Muscle layer of duodenum (tissue), 2 donors: ENCODE measurements at regions not wholly inside any gene's neighbourhood (a gene's known extent, or its start where the extent isn't known, plus 50 kb on each side); places are given as distances from the start of the nearest gene placed in this dataset.

ENCODE experiments used
- H3K27ac ChIP-seq: one replicate; pipeline ENCODE4 v1.7.0; 2013; ENCODE audit warnings: mild to moderate bottlenecking, low read length
- H3K27me3 ChIP-seq: one replicate; pipeline ENCODE4 v1.7.0; 2013; ENCODE audit warnings: low read depth, mild to moderate bottlenecking, control low read depth, low read length
- H3K36me3 ChIP-seq, 2 donors: one replicate each; pipeline ENCODE4 v1.7.0; 2013; ENCODE audit warnings: low read length in 2 of 2, control low read depth in 1 of 2, mild to moderate bottlenecking in 1 of 2; ENCODE audit not compliant: insufficient read depth in 2 of 2, control insufficient read depth in 1 of 2
- H3K4me1 ChIP-seq, 2 donors: one replicate each; pipeline ENCODE4 v1.7.0; 2013; ENCODE audit warnings: low read length in 2 of 2, mild to moderate bottlenecking in 2 of 2, control low read depth in 1 of 2, moderate library complexity in 1 of 2; ENCODE audit not compliant: insufficient read depth in 2 of 2, control insufficient read depth in 1 of 2
- H3K4me3 ChIP-seq, 2 donors: one replicate each; pipeline ENCODE4 v1.7.0; 2013; ENCODE audit warnings: low read length in 2 of 2, low read depth in 1 of 2, mild to moderate bottlenecking in 1 of 2
- H3K9me3 ChIP-seq, 2 donors: one replicate each; pipeline ENCODE4 v1.7.0; 2013; ENCODE audit warnings: low read length in 2 of 2, control low read depth in 1 of 2, mild to moderate bottlenecking in 1 of 2; ENCODE audit not compliant: control insufficient read depth in 1 of 2
- donor health status: healthy.

- no peaks in the 10 kb centered on the region for H3K27me3 ChIP-seq
- H3K36me3 ChIP-seq: no peaks in the 10 kb centered on the region
- no peaks in the 10 kb centered on the region for H3K4me1 ChIP-seq
- no peak overlapping the region for H3K4me3 ChIP-seq
- H3K9me3 ChIP-seq: no peaks in the 10 kb centered on the region
- H3K27ac ChIP-seq: no peak overlapping the region
Observed at GRCh38 chr2:118508282-118508681, 339.2 kb downstream of the EN1 start.

DNA sequence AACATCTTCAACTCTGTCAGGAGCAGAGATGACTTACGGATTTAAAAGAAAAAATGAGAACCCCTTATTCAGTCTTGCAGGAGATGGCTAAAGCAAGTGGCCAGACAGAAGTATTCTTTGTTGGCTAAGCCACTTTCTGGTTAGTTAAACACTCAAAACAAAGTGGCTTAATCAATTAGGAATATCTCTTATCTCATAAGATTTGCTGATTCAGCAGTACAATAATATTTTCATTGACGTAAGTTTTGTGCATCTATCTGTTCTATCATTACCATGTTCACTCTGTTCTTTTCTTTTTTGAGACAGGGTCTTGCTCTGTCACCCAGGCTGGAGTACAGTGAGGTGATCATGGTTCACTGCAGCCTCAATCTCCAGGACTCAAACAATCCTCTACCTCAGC, 342.0 kb downstream of the EN1 start:
- H3K27ac ChIP-seq: no peak overlapping the region
- no peaks in the 10 kb centered on the region for H3K9me3 ChIP-seq
- H3K4me1 ChIP-seq: no peaks in the 10 kb centered on the region
- no peak overlapping the region for H3K4me3 ChIP-seq
- H3K27me3 ChIP-seq: no peaks in the 10 kb centered on the region
- H3K36me3 ChIP-seq: no peaks in the 10 kb centered on the region

- no peaks in the 10 kb centered on the region for H3K36me3 ChIP-seq
- H3K4me1 ChIP-seq: no peaks in the 10 kb centered on the region
- H3K27ac ChIP-seq: no peak overlapping the region
- H3K27me3 ChIP-seq: no peaks in the 10 kb centered on the region
- no peaks in the 10 kb centered on the region for H3K9me3 ChIP-seq
- H3K4me3 ChIP-seq: no peak overlapping the region
Observed at GRCh38 chr2:118502106-118502505, 345.3 kb downstream of the EN1 start.

DNA sequence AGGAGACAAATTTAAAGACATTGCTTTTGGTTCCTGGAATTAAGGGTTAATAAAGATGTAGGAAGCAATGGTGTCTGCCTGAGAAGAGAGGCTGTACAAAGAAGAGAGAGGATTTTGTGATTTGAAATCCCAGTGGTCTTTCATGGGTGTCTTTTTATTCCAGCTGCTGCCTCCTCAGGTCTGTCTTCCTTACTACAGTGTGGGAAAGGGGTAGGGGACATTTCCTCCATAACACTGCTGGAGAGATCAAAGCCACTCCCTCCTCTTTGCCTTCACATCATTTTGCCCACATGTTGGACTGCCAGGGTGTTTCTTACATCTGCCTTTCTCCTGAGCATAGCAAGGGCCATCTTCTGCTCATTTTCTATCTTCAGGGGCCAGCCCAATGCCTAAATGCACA, 348.5 kb downstream of the EN1 start:
- H3K27ac ChIP-seq: no peak overlapping the region
- H3K4me1 ChIP-seq: no peaks in the 10 kb centered on the region
- no peaks in the 10 kb centered on the region for H3K27me3 ChIP-seq
- H3K9me3 ChIP-seq: no peaks in the 10 kb centered on the region
- no peak overlapping the region for H3K4me3 ChIP-seq
- no peaks in the 10 kb centered on the region for H3K36me3 ChIP-seq

DNA sequence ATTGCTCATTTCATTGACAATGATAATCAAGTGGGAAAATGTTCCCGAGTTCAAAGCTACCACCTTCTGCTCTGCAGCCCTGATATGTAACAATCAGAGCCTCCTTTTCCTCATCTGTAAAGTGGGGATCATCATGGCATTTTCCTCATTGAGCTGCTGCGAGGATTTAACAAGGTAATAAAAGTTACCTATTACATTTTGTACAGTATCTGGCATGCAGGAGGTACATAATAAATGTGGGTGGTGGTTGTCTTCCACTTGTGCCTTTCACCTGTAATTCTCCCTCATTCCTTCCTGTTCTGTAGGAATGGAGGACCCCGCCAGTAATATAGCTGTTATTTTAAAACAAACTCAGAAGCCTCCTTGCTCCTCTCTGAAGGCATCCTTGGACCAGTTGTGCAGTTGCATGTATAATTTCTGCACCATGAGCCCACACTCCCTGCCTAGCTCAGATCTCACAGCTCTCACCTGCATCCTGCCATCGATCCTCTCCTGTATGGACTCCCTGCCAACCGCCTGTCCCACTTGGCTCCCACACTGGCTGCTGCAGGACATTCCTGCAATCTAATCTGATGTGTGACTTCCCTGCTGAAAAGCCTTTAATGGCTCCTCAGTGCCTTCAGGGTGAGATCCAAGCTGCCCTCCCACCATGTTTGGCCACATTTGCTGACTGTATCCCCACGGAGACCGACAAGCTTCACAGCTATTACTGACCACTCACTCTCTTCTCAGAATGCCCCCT, 350.4 kb downstream of the EN1 start:
- no peaks in the 10 kb centered on the region for H3K27me3 ChIP-seq
- H3K9me3 ChIP-seq: peaks cover 0 to 4% of the 10 kb centered on the region in 2 donors
- no peak overlapping the region for H3K27ac ChIP-seq

DNA sequence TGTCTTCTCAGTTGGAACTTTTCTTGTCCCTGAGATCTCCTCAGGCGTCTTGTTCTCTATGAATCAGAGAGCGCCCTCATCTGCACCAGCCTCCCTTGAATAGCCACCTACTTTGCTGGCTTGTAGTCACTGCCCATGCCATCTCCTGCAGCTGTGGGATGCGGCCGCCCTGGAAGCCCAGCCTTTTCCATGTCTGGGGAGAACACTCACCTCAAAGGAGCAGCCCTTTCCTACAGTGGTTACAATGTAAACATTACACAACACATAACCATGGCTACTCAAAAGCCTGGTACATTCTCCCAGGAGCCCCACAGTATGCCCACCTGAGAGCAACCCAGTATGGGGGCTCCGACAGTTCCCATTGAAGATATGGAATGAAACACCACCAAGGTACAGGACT, 351.0 kb downstream of the EN1 start:
- no peaks in the 10 kb centered on the region for H3K36me3 ChIP-seq
- H3K9me3 ChIP-seq: peaks cover 0 to 7% of the 10 kb centered on the region in 2 donors
- H3K27ac ChIP-seq: no peak overlapping the region
- no peak overlapping the region for H3K4me3 ChIP-seq
- no peaks in the 10 kb centered on the region for H3K4me1 ChIP-seq
- no peaks in the 10 kb centered on the region for H3K27me3 ChIP-seq

More for the DNA sequence above, 350.4 kb downstream of the EN1 start:
- Histone ChIP-seq H3K4me3 (no peak overlapping the region), H3K36me3 (no peaks in the 10 kb centered on the region), H3K4me1 (no peaks in the 10 kb centered on the region)

GRCh38 chr2:118495290-118495689, 352.2 kb downstream of the EN1 start:
- Histone ChIP-seq H3K9me3 (peaks cover 0 to 7% of the 10 kb centered on the region in 2 donors), H3K4me3 (no peak overlapping the region), H3K27me3 (no peaks in the 10 kb centered on the region), H3K27ac (no peak overlapping the region), H3K4me1 (no peaks in the 10 kb centered on the region), H3K36me3 (no peaks in the 10 kb centered on the region)

DNA sequence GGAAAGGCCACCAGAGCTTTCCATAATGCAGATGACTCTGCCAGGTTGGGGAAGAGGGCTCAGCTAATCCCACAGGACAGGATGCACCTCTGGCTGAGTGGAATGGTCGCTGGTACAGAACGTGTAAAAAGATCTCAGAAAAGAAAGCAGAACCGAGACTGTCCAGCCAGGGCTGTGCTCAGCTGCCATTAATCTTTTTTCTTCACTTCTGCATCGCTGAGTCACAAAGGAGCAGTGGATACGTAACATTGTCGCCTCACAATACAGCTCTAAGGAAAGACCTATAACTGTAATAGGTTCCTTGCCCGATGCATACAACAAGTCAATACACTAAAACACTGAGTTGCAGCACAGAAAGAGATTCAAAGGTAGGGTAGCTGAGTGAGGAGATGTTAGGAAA, 354.2 kb downstream of the EN1 start:
- H3K4me3 ChIP-seq: no peak overlapping the region
- H3K36me3 ChIP-seq: no peaks in the 10 kb centered on the region
- H3K4me1 ChIP-seq: no peaks in the 10 kb centered on the region
- no peak overlapping the region for H3K27ac ChIP-seq
- H3K9me3 ChIP-seq: peaks cover 0 to 7% of the 10 kb centered on the region in 2 donors
- H3K27me3 ChIP-seq: no peaks in the 10 kb centered on the region

DNA sequence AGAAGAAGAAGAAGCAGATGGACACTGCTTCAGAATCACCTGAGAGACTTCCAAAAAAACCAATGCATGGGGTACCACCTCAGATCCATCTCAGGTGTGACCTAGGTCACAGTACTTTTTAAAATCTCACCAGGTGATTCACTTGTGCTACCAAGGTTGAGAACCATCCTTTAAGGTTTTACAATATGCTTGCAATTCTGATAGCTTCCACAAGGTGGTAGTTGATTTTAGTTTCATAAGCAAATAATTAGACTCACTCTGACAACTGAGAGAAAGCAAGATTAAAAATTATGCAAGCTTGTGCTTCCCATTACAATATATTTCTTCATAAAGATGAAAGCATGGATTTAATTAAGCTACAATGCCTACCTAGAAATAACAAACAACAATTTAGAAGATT, 355.1 kb downstream of the EN1 start:
- H3K27ac ChIP-seq: no peak overlapping the region
- H3K27me3 ChIP-seq: no peaks in the 10 kb centered on the region
- no peak overlapping the region for H3K4me3 ChIP-seq
- peaks cover 0 to 7% of the 10 kb centered on the region in 2 donors for H3K9me3 ChIP-seq
- no peaks in the 10 kb centered on the region for H3K4me1 ChIP-seq
- H3K36me3 ChIP-seq: no peaks in the 10 kb centered on the region

GRCh38 chr2:118490330-118490729, 357.1 kb downstream of the EN1 start:
- Histone ChIP-seq H3K4me1 (no peaks in the 10 kb centered on the region), H3K27me3 (no peaks in the 10 kb centered on the region), H3K9me3 (peaks cover 0 to 7% of the 10 kb centered on the region in 2 donors), H3K27ac (no peak overlapping the region), H3K4me3 (no peak overlapping the region), H3K36me3 (no peaks in the 10 kb centered on the region)

DNA sequence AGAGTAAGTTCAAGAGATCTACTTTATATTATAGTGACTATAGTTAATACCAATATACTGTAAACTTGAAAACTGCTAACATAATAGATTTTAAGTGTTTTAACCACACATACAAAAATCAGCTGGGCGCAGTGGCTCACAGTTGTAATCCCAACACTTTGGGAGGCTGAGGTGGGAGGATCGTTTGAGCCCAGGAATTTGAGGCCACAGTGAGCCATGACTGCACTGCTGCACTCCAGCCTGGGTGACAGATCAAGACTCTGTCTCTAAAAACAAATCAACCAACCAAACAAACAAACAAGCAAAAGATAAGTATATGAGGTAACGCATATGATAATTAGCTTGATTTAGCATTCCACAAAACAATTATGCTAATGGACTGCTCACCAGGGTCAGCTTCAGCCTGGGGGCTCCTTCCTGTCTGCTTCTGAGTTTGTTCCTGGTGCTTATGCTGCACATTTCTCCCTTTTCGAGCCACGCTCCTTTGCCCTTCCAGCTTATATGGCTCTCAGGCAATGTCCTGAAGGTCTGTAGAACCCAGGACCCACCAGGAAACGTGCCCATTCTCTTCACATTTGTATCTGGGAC, 357.6 kb downstream of the EN1 start:
- no peaks in the 10 kb centered on the region for H3K36me3 ChIP-seq
- no peak overlapping the region for H3K4me3 ChIP-seq
- no peaks in the 10 kb centered on the region for H3K27me3 ChIP-seq
- no peaks in the 10 kb centered on the region for H3K4me1 ChIP-seq
- peaks cover 0 to 7% of the 10 kb centered on the region in 2 donors for H3K9me3 ChIP-seq
- H3K27ac ChIP-seq: no peak overlapping the region

DNA sequence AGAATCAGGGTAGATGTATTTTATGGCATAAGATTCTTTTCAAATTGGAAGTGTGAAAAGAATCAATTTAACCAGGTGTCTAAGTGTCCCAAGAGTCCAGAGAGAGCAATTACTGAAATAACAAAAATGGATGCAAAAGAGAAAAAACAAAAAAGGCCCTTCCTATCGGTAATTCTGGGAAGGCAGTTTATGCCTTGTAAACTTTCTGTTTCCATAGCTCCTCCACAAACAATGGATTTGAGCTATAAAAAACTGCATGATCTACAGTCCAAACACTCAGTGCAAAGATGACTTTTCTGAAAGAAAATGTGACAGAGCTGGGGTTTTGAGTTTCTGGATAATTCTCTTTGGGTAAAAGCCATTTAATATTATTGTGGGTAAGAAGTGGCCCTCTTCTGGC, 366.1 kb downstream of the EN1 start:
- no peak overlapping the region for H3K4me3 ChIP-seq
- no peaks in the 10 kb centered on the region for H3K27me3 ChIP-seq
- H3K36me3 ChIP-seq: no peaks in the 10 kb centered on the region
- no peaks in the 10 kb centered on the region for H3K4me1 ChIP-seq
- H3K27ac ChIP-seq: no peak overlapping the region
- no peaks in the 10 kb centered on the region for H3K9me3 ChIP-seq
